GM13976 (cell line): ENCODE measurements at regions not wholly inside any gene's neighbourhood (a gene's known extent, or its start where the extent isn't known, plus 50 kb on each side); places are given as distances from the start of the nearest gene placed in this dataset.

Source experiments
- DNase-seq: peaks from one replicate; pipeline ENCODE4 v3.0.0; 2012; ENCODE audit warnings: low spot score
- CTCF ChIP-seq: IDR thresholded peaks from 2 replicates; pipeline ENCODE4 v1.5.1; 2012; ENCODE audit warnings: borderline replicate concordance, mild to moderate bottlenecking; ENCODE audit not compliant: insufficient read depth; ENCODE audit errors: extremely low read depth, missing control alignments, control extremely low read depth
- in situ Hi-C: fragments of 300-500 bp; cut with MboI; formaldehyde crosslinking; loops from one replicate; pipeline ENCODE4 v1.12.0; 2022; ENCODE audit warnings: low sequenced_read_pairs, mixed read lengths, inconsistent platforms; ENCODE audit not compliant: unreplicated experiment

- TF ChIP-seq CTCF: no peak
- DNase-seq: no peak
- in situ Hi-C loops: no loop called here
These were observed 62.3 kb downstream of the UTRN start for GRCh38 chr6:144347448-144347759.

GRCh38 chr6:144347933-144348332 is 62.8 kb downstream of the UTRN start:
- no peak for TF ChIP-seq CTCF
- DNase-seq: no peak
- in situ Hi-C loops: no loop called here

GRCh38 chr6:144349690-144350527 is 64.8 kb downstream of the UTRN start:
- TF ChIP-seq CTCF: no peak
- no peak for DNase-seq
- in situ Hi-C loops: no loop called here

GRCh38 chr6:144350528-144350880 is 65.4 kb downstream of the UTRN start:
- TF ChIP-seq CTCF: no peak
- in situ Hi-C loops: no loop called here
- DNase-seq: no peak

- no peak for DNase-seq
- in situ Hi-C loops: no loop called here
- TF ChIP-seq CTCF: no peak
These were observed 66.4 kb downstream of the UTRN start for GRCh38 chr6:144351379-144352127.

GRCh38 chr6:144352331-144352730 is 67.2 kb downstream of the UTRN start:
- TF ChIP-seq CTCF: no peak

More at GRCh38 chr6:144352331-144352730, 67.2 kb downstream of the UTRN start:
- DNase-seq: no peak
- in situ Hi-C loops: no loop called here
